K562 (cell line): ENCODE measurements at regions not wholly inside any gene's neighbourhood (a gene's known extent, or its start where the extent isn't known, plus 50 kb on each side); places are given as distances from the start of the nearest gene placed in this dataset.
"Not testable (repeated sequence)": the region's sequence is repeated elsewhere in the genome, so short reads cannot be mapped to it uniquely, and the experiment has no call there.

Experiments used
- ATAC-seq: fragments of 200-7000 bp; cut with Tn5 transposase; 3 replicates; pipeline ENCODE4 v1.9.1; 2020; ENCODE audit warnings: moderate library complexity
- BruUV-seq: library from RNA; stranded (reverse); fragments of 400-500 nt; replicated peaks from 2 replicates; lab custom pipeline; 2021; lab: Mats Ljungman, UMichigan
- CTCF ChIA-PET: fragments of 300-600 bp; formaldehyde crosslinking; extraction: SDS; loops from one replicate; lab custom pipeline; 2021; ENCODE audit warnings: low intra/inter-chr PET ratio; lab: Yijun Ruan, JAX
- POLR2A ChIA-PET: fragments of 300-600, 350-650 bp; sonication (Branson Sonifier 250); formaldehyde crosslinking; extraction: SDS; loops from one replicate; lab custom pipeline; 2021; ENCODE audit warnings: antibody characterized with exemption, inconsistent platforms; lab: Yijun Ruan, JAX
- DNase-seq, 4 experiments: peaks; one replicate each; pipeline versions ENCODE4 v3.0.0 to v3.0.0-alpha.2; 2011 to 2018; ENCODE audit warnings: low spot score in 3 of 4, mixed read lengths in 3 of 4; ENCODE audit errors: extremely low read depth in 1 of 4
- FAIRE-seq: peaks from 2 replicates; lab custom pipeline; 2011; peaks lifted over from hg19 to GRCh38; lab: Jason Lieb, UNC
- H2AFZ ChIP-seq: 2 replicates; pipeline ENCODE4 v1.6.0; 2011; ENCODE audit warnings: low read depth, low read length, control low read depth, inconsistent platforms
- H3K27ac ChIP-seq: fragments of 200-600 bp; 3 replicates; pipeline ENCODE4 v1.8.0; 2011; ENCODE audit warnings: low read depth, mild to moderate bottlenecking, control low read depth, inconsistent platforms, low read length, moderate library complexity, mixed read lengths; ENCODE audit errors: extremely low read depth
- H3K27me3 ChIP-seq, 2 experiments: fragments of 300-600 bp in 1 of 2; 2 replicates in 1 of 2; 3 replicates in 1 of 2; pipeline versions ENCODE4 v1.6.0 to v1.8.0; 2011; ENCODE audit warnings: inconsistent platforms in 2 of 2, low read length in 2 of 2, mild to moderate bottlenecking in 1 of 2, mixed read lengths in 1 of 2, moderate library complexity in 1 of 2; ENCODE audit not compliant: control insufficient read depth in 2 of 2, insufficient read depth in 2 of 2
- H3K36me3 ChIP-seq: fragments of 300-600 bp; 3 replicates; pipeline ENCODE4 v1.8.0; 2011; ENCODE audit warnings: mild to moderate bottlenecking, low read length, inconsistent platforms; ENCODE audit not compliant: control insufficient read depth, insufficient read depth
- H3K4me1 ChIP-seq, 2 experiments: fragments of 200-600 bp in 1 of 2; replicated peaks in 1 of 2; 2 replicates in 1 of 2; 3 replicates in 1 of 2; pipeline versions ENCODE4 v1.5.1 to v1.8.0; 2011; ENCODE audit warnings: inconsistent platforms in 2 of 2, low read length in 2 of 2, mild to moderate bottlenecking in 1 of 2, mixed read lengths in 1 of 2, moderate library complexity in 1 of 2; ENCODE audit not compliant: control insufficient read depth in 2 of 2, insufficient read depth in 2 of 2
- H3K4me2 ChIP-seq: 2 replicates; pipeline ENCODE4 v1.6.1; 2011; ENCODE audit warnings: low read length, control low read depth, inconsistent platforms, mixed read lengths; ENCODE audit not compliant: insufficient read depth
- H3K4me3 ChIP-seq: fragments of 200-600 bp; sonication (generic), shearing (Covaris generic); 2 replicates; pipeline ENCODE4 v1.5.1; 2016; ENCODE audit warnings: control low read depth, inconsistent platforms
- H3K79me2 ChIP-seq: fragments of 200-600 bp; 3 replicates; pipeline ENCODE4 v1.8.0; 2011; ENCODE audit warnings: low read length, inconsistent platforms; ENCODE audit not compliant: control insufficient read depth, insufficient read depth
- H3K9ac ChIP-seq, 2 experiments: 2 replicates each; pipeline versions ENCODE4 v1.6.0 to v1.6.1; 2011; ENCODE audit warnings: low read depth in 2 of 2, low read length in 2 of 2, control low read depth in 1 of 2, inconsistent platforms in 1 of 2, mild to moderate bottlenecking in 1 of 2, mixed read lengths in 1 of 2; ENCODE audit not compliant: insufficient read depth in 1 of 2
- H3K9me1 ChIP-seq: one replicate; pipeline ENCODE4 v1.6.0; 2011; ENCODE audit warnings: inconsistent platforms, mild to moderate bottlenecking, low read length, moderate library complexity; ENCODE audit not compliant: control insufficient read depth, insufficient read depth
- H3K9me3 ChIP-seq: replicated peaks from 2 replicates; pipeline ENCODE4 v1.5.1; 2011; ENCODE audit warnings: low read depth, low read length, inconsistent platforms; ENCODE audit not compliant: control insufficient read depth, insufficient read depth
- H4K20me1 ChIP-seq: replicated peaks from 2 replicates; pipeline ENCODE4 v1.6.1; 2011; ENCODE audit warnings: low read length, inconsistent platforms, mixed read lengths; ENCODE audit not compliant: control insufficient read depth, insufficient read depth
- ADNP ChIP-seq: fragments of 200-800 bp; sonication (Bioruptor generic); IDR thresholded peaks from 2 replicates; pipeline ENCODE4 v1.6.1; 2016; ENCODE audit warnings: missing genetic modification characterization, missing compliant biosample characterization
- BCOR ChIP-seq: fragments of 450-650 bp; IDR thresholded peaks from 2 replicates; pipeline ENCODE4 v1.6.1; 2016
- CEBPB ChIP-seq: fragments of 450-650 bp; IDR thresholded peaks from 2 replicates; pipeline ENCODE4 v1.6.1; 2016; ENCODE audit warnings: missing genetic modification characterization, missing compliant biosample characterization
- CEBPG ChIP-seq, 3 experiments: fragments of 200-800 bp in 1 of 3; sonication (Bioruptor generic) in 1 of 3; sonication (generic) in 1 of 3; formaldehyde crosslinking in 1 of 3; IDR thresholded peaks in 2 of 3; conservative IDR thresholded peaks in 1 of 3; 2 replicates each; pipeline versions ENCODE4 v1.6.1 to v1.8.0; 2016 to 2022; ENCODE audit warnings: missing compliant biosample characterization in 2 of 3, missing genetic modification characterization in 2 of 3, mild to moderate bottlenecking in 1 of 3, missing genetic modification reagents in 1 of 3
- CXXC5 ChIP-seq: fragments of 250-450 bp; sonication (Bioruptor Pico); IDR thresholded peaks from 2 replicates; pipeline ENCODE4 v1.8.0; 2022; ENCODE audit warnings: inconsistent platforms, mild to moderate bottlenecking, moderate library complexity
- KDM1A ChIP-seq, 2 experiments: fragments of 450-650 bp; IDR thresholded peaks; 2 replicates each; pipeline ENCODE4 v1.6.1; 2016; ENCODE audit warnings: mild to moderate bottlenecking in 2 of 2
- TBP ChIP-seq: optimal IDR thresholded peaks from 2 replicates; pipeline ENCODE3; 2011; ENCODE audit warnings: low read depth, low read length, improper control_type of control experiment
- ZBTB33 ChIP-seq: sonication (generic); formaldehyde crosslinking; IDR thresholded peaks from 2 replicates; pipeline ENCODE4 v1.8.1; 2023; ENCODE audit warnings: mild to moderate bottlenecking, missing genetic modification reagents
- ZNF146 ChIP-seq: IDR thresholded peaks from one replicate; pipeline ENCODE4 v1.6.1; 2018; ENCODE audit warnings: missing compliant biosample characterization; ENCODE audit not compliant: unreplicated experiment
- WGBS: fragments of 100-300 bp; shearing (Covaris generic); methylation state at CpG from one replicate; pipeline ENCODE4 v1.1.6; 2016; ENCODE audit warnings: low coverage, mixed read lengths; ENCODE audit not compliant: insufficient coverage; ENCODE audit errors: missing lambda C conversion rate; 5-methylcytosine and 5-hydroxymethylcytosine counted together
- in situ Hi-C: fragments of 300-500 bp; cut with MboI; formaldehyde crosslinking; loops from 4 replicates; pipeline ENCODE4 v1.15.0; 2018; ENCODE audit warnings: inconsistent platforms, mixed read lengths
- intact Hi-C: fragments of 100-400 bp; cut with micrococcal nuclease; formaldehyde crosslinking; loops from 2 replicates; pipeline ENCODE4 v1.14.2; 2022
- TF ChIP-seq, protein P1 (sequence below): IDR thresholded peaks from 3 replicates; pipeline ENCODE4 v1.6.1; 2011; ENCODE audit warnings: borderline replicate concordance, mild to moderate bottlenecking, moderate library complexity; ENCODE audit not compliant: insufficient read length; ENCODE audit errors: extremely low read depth

GRCh38 chr6:28831683-28832082 lies 92.1 kb downstream of the TRIM27 start:
- CTCF ChIA-PET, H3K4me2 ChIP-seq, H3K36me3 ChIP-seq, H3K4me3 ChIP-seq, H4K20me1 ChIP-seq, intact Hi-C loops, H3K27me3 ChIP-seq, H3K79me2 ChIP-seq, DNase-seq, H2AFZ ChIP-seq, H3K9me3 ChIP-seq, H3K9ac ChIP-seq, H3K4me1 ChIP-seq, FAIRE-seq, H3K27ac ChIP-seq, POLR2A ChIA-PET, BruUV-seq, H3K9me1 ChIP-seq, ATAC-seq: not testable (repeated sequence)
- peak; percentile 73 for TF ChIP-seq BCOR
- TF ChIP-seq ZNF146, result peak; percentile 80
- peak in 1 of 2 experiments; percentile 63; a peak in 2 of 4 replicates for TF ChIP-seq KDM1A (IDR thresholded peaks at IDR 0.05)
- 75% methylated on average over 6 of the region's 6 CpGs for WGBS
- in situ Hi-C loops, result loop anchor here (25.0 kb wide), 2 partner anchors 381 to 756 kb away; partner anchors contain the start of gene OR2H2

DNA sequence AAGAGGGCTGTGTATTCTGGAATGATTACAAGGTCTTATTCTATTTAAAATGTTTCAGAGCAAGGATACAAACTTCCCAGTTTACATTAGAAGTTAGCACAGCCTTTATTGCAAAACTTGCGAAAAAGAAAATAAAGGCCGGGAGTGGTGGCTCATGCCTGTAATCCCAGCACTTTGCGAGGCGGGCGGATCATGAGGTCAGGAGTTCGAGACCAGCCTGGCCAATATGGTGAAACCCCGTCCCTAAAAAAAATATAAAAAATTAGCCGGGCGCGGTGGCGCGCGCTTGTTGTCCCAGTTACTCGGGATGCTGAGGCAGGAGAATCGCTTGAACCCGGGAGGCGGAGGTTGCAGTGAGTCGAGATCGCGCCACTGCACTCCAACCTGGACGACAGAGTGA lies 87.1 kb downstream of the TRIM27 start:
- H3K4me3 ChIP-seq; TF ChIP-seq CEBPG (CRISPR knock-in tag; IDR thresholded peaks at IDR 0.05): not testable (repeated sequence)
- TF ChIP-seq TBP (peak; percentile 50), ADNP (tag) (peak; percentile 88), CEBPB (tag) (peak; percentile 56), ZBTB33 (peak; percentile 65), CXXC5 (peak; percentile 11), CEBPG (tag; conservative IDR thresholded peaks at IDR 0.05 in 1 of 2, IDR thresholded peaks at IDR 0.05 in 1 of 2) (peak; percentile 11 to 59; a peak in 1 of 4 replicates), BCOR (0 out of 2 replicates have a peak, but pooled peaks have one; percentile 11)
- TF ChIP-seq, protein P1, sequence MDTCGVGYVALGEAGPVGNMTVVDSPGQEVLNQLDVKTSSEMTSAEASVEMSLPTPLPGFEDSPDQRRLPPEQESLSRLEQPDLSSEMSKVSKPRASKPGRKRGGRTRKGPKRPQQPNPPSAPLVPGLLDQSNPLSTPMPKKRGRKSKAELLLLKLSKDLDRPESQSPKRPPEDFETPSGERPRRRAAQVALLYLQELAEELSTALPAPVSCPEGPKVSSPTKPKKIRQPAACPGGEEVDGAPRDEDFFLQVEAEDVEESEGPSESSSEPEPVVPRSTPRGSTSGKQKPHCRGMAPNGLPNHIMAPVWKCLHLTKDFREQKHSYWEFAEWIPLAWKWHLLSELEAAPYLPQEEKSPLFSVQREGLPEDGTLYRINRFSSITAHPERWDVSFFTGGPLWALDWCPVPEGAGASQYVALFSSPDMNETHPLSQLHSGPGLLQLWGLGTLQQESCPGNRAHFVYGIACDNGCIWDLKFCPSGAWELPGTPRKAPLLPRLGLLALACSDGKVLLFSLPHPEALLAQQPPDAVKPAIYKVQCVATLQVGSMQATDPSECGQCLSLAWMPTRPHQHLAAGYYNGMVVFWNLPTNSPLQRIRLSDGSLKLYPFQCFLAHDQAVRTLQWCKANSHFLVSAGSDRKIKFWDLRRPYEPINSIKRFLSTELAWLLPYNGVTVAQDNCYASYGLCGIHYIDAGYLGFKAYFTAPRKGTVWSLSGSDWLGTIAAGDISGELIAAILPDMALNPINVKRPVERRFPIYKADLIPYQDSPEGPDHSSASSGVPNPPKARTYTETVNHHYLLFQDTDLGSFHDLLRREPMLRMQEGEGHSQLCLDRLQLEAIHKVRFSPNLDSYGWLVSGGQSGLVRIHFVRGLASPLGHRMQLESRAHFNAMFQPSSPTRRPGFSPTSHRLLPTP, result peak; percentile 29

More for the DNA sequence above, 87.1 kb downstream of the TRIM27 start:
- Histone ChIP-seq H3K4me1 (peaks cover 0 to 10% of the 10 kb centered on the region in 2 experiments; a peak in 2 of 5 replicates), H3K4me2 (peak overlapping the region; percentile 99; the same call in 1 of the 2 replicates)
- intact Hi-C loops, result loop anchor here (1.0 to 5.0 kb wide), 3 partner anchors 150 to 751 kb away; partner anchors contain the start of gene OR2H2
- in situ Hi-C loops, result loop anchor here (5.0 to 25.0 kb wide), 3 partner anchors 181 to 751 kb away; partner anchors contain the start of gene OR2H2
- BruUV-seq, DNase-seq, FAIRE-seq, H3K27me3 ChIP-seq, H3K27ac ChIP-seq, H3K79me2 ChIP-seq, H2AFZ ChIP-seq, ATAC-seq, H4K20me1 ChIP-seq, H3K9me1 ChIP-seq, H3K9ac ChIP-seq, H3K9me3 ChIP-seq, H3K36me3 ChIP-seq: not testable (repeated sequence)
- WGBS, result 56% methylated on average over 21 of the region's 21 CpGs
- ChIA-PET POLR2A (interaction anchor here (0.6 to 2.3 kb wide), 11 partner anchors 12 to 376 kb away, joined by 3 to 15 read pairs (median 6); no protein-coding TSS in a partner anchor), CTCF (interaction anchor here (1.0 to 4.6 kb wide), 5 partner anchors 104 to 197 kb away, joined by 3 to 53 read pairs (median 8); no protein-coding TSS in a partner anchor)
